ENCODE measurements at regions not wholly inside any gene's neighbourhood (a gene's known extent, or its start where the extent isn't known, plus 50 kb on each side); places are given as distances from the start of the nearest gene placed in this dataset.

DNA sequence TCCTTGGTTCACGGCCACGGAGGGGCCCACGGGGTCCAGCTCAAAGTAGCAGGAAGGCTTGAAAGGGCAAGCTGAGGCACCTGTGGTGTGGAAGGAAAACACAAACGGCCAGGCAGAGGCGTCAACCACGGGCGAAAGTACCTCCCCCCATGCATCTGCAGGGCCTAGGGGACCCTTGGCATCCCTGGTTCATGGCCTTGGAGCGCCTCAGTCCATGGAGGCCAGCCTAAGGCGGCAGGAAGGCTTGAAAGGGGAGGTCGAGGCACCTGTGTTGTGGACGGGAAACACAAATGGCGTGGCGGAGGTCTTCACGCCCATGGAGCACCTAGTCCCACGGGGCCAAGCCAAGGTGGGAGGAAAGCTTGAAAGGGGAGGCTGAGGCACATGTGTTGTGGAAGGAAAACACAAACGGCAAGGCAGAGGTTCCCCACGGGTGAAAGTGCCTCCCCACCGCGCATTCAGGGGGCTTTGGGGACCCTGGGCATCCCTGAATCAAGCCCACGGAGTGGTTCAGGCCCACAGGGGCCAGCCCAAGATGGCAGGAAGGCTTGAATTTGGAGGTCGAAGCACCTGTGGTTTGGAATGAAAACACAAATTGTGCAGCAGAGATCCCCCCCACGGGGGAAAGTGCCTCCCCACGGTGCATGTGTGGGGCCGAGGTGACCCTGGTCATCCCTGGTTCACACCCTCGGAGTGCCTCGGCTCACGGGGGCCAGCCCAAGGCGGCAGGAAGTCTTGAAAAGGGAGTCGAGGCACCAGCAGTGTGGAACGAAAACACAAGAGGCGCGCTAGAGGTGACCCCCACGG lies 380.8 kb downstream of the ALG10 start:
- TF ChIP-seq CTCF (IDR thresholded peaks at IDR 0.05) (no peak), POLR2A (IDR thresholded peaks at IDR 0.05) (no peak)

Data from body of pancreas (tissue), 4 donors.